HG02970 (cell line): ENCODE measurements at regions not wholly inside any gene's neighbourhood (a gene's known extent, or its start where the extent isn't known, plus 50 kb on each side); places are given as distances from the start of the nearest gene placed in this dataset.

Experiments
- ATAC-seq: cut with Tn5 transposase; IDR thresholded peaks from one replicate; pipeline ENCODE4 v1.9.1; 2021; ENCODE audit warnings: mild to moderate bottlenecking, moderate library complexity, moderate number of reproducible peaks; ENCODE audit not compliant: unreplicated experiment, low FRiP score

- no peak for ATAC-seq
These were observed 341.9 kb upstream of the CDH11 start for GRCh38 chr16:65463652-65464260.

DNA sequence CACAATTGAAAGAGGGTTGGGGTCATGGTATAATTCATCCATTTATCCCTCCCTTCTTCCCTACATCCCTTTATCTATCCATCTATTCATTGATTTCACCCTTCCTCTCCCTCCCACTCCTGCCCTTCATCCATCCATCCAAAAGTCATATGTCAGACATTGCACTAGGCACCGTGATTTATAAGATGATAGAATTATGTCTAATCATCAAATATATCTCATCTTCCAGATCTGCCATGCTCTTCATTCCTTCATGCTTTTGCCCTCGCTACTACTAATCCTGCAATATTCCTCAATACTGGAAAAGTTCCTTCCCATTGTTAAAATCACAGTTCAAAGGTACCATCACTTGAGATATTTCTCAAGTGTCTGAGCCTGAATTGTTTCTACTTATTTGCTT lies 335.2 kb upstream of the CDH11 start:
- no peak for ATAC-seq

GRCh38 chr16:65455761-65456160 lies 333.9 kb upstream of the CDH11 start:
- ATAC-seq, result no peak

- no peak for ATAC-seq
These were observed 331.8 kb upstream of the CDH11 start for GRCh38 chr16:65453646-65454045.

GRCh38 chr16:65449526-65449925 lies 327.7 kb upstream of the CDH11 start:
- no peak for ATAC-seq

GRCh38 chr16:65446427-65446826 lies 324.6 kb upstream of the CDH11 start:
- ATAC-seq, result no peak

GRCh38 chr16:65445313-65446260 lies 323.7 kb upstream of the CDH11 start:
- no peak for ATAC-seq

- no peak for ATAC-seq
These were observed 319.6 kb upstream of the CDH11 start for GRCh38 chr16:65441501-65441900.

GRCh38 chr16:65429504-65430181 lies 307.8 kb upstream of the CDH11 start:
- no peak for ATAC-seq

- no peak for ATAC-seq
These were observed 304.6 kb upstream of the CDH11 start for GRCh38 chr16:65426484-65426883.

DNA sequence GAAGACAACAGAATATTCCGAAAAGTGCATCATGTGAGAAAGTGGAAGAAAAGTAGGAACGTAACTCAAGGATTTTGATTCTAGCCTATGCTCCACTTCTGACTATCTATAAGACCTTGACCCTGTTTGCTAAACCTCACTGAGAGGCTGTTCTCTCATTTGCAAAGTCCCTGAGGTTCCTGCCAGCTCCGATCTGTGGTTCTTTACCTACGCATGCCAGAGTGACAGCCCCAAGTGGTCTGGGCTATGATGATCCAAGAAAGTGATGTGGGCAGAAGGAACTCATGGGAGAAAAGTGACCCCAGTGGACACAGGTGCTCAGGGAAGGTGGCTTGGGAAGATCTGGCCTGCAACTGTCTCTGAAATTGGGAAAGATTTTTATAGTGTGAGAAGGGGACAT lies 301.1 kb upstream of the CDH11 start:
- no peak for ATAC-seq

DNA sequence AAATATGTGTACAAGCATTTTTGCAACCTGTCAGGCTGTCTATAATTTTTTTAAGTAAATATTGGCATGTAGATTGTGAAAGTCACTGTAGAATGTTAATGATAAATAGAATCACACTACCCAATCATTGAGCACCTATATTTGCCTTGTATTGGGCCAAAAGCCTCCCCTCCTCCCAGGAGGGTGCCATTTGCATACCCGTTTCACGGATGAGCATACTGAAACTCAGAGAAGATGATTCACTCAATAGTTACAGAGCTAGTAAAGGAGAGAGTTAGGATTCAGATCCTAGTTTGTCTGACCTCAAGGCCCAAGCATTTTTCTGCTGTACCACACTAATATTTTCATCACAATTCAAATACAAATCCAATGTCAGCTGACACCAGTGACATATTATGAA lies 299.7 kb upstream of the CDH11 start:
- ATAC-seq, result no peak

DNA sequence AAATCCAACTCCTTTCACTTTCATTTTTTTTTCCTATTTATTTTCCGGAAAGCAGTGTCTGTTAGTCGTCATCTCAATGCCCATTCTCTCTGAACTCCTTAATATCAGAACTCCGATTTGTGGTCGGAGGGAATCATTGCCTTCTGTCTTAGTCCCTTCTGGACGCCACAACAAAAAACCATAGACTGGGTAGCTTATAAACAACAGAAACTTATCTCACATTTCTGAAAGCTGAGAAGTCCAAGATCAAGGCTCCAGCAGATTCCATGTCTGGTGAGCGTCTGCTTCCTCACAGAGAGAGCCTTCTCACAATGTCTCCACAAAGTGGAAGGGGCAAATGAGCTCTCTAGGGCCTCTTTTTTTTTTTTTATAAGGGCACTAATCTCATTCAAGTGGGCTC lies 296.6 kb upstream of the CDH11 start:
- no peak for ATAC-seq

DNA sequence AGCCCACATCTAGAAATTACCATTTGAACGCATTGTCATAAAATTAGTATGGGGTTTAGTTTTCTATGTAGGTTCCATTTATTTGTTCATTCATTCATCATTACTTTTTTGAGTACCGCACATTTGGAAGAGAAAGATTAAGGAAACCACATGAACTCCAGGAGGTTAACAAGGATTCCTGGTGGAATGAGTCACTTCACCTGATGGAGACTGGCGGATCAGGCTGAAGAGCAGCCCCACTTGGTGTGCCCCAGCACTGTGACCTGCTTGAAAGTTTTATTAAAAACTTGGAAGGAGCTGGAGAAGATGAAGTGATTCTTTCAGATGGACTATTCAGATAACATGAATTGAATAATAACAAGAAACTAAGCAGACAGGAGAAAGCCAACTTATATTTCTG lies 293.6 kb upstream of the CDH11 start:
- ATAC-seq, result no peak

DNA sequence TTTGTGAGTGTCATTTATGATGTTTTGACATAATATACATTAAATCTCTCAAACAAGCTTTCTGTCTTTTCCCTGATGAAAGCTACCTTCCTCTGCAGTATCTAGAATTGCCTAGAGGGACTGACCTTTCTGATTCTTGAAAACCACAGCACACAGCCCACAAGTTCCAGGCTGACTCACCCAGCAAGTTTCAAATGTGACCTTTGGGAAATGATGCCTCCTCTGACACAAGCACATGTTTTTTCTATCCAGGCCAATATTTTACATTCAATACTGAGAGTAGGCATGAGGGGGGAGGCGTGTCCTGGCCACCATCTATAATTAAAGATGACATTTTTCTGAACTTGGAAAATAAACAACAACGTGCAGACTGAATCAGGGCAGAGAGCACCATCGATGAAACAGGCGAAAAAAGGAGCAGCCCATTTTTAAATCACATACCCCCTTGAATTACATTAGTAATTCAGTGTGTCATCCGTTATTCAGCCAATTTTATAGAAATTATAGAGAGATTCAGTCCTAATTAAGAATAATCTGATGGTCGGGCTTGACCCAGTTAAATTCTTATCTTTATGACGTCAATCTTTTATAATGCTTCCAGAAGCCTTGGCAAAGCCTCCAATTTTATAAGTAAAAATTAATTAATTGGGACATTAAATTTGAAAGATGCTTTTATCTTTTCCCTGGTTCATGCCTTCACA lies 292.6 kb upstream of the CDH11 start:
- no peak for ATAC-seq

GRCh38 chr16:65413861-65414260 lies 292.0 kb upstream of the CDH11 start:
- no peak for ATAC-seq

DNA sequence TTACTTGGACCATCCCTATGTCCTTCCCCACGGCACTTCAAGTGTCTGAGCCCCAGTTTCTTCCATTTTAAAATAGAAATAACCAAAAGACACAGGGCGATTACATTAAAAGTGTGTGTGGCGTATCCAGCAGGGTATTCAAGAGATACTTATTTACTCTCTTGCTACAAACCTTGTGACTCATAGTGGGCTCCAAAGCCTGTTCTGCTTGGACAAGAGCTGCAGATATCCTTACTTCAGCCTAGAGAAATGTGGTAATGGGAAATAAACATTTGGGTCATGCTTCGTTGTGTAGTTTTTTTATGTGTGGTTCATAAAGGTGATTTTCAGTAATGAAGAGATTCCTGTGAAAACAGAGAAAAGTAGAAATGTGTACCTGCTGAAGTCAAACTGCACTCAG lies 288.9 kb upstream of the CDH11 start:
- ATAC-seq, result no peak

DNA sequence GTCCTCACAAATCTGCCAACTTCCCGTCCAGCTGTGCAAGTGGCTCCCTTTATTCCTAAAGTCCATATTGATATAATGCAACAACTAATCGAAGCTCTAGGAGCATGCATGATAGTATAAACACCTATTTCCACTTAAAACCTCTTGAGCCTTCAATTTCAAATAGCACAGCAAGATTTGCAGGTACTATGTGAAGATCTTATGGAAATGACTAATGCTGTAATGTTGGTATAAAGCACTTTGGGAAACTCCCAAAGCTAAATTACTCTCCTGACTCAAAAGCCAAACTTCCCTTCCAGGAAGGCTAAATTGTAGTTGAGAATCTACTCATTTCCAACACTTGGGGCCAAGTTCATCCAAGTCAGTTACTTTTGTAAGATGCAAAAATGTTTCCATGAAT lies 287.6 kb upstream of the CDH11 start:
- no peak for ATAC-seq

DNA sequence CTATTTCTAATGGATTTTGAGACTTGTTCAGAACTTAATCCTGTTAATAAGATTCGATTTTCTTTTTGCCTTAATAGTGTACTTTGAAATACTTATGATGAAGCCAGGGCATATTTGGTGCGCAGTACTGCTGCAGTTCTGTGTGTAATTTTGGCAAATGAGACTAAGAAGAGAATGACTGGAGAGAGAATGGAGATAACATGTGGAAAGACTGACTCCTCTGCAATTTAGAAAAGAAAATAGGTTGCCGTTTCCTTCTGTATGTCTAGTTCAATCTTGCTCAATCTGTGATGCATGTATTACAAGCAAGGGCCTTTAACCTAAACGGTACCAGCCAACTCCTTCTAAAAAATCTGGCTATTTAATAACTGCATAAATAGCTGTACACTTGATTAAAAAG lies 285.1 kb upstream of the CDH11 start:
- no peak for ATAC-seq

DNA sequence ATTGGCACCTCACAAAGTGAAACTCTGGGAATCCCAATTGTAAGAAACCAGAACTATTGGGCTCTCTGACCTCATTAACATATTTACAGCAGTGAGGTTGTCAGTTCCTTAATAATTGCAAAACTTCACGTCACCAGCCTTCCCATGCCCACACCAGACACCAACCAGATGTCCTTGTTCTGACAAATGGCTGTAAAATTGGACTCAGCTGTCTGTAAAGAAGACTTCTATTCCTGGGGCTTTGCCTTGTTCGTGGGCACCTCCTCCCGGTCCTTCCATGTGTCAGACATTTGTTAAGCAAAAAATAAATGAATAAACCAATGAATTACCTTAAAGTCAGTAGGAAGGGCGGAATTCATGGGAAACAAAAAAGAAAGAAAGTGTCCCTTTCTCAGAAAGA lies 284.3 kb upstream of the CDH11 start:
- no peak for ATAC-seq

- ATAC-seq, result no peak
These were observed 272.4 kb upstream of the CDH11 start for GRCh38 chr16:65394281-65394680.
